HG03378 (cell line): ENCODE measurements at regions not wholly inside any gene's neighbourhood (a gene's known extent, or its start where the extent isn't known, plus 50 kb on each side); places are given as distances from the start of the nearest gene placed in this dataset.
A peak's percentile ranks its signal among the peaks of the same experiment; 100 is the strongest.
"Not testable (repeated sequence)": the region's sequence is repeated elsewhere in the genome, so short reads cannot be mapped to it uniquely, and the experiment has no call there.

Experiments
- ATAC-seq: cut with Tn5 transposase; IDR thresholded peaks from one replicate; pipeline ENCODE4 v1.9.1; 2021; ENCODE audit warnings: mild to moderate bottlenecking, moderate library complexity; ENCODE audit not compliant: unreplicated experiment

- ATAC-seq, result not testable (repeated sequence)
Measured at GRCh38 chr9:7484014-7484413, 315.6 kb downstream of the DMAC1 start.

- no peak for ATAC-seq
Measured at GRCh38 chr9:7481570-7481969, 318.0 kb downstream of the DMAC1 start.

DNA sequence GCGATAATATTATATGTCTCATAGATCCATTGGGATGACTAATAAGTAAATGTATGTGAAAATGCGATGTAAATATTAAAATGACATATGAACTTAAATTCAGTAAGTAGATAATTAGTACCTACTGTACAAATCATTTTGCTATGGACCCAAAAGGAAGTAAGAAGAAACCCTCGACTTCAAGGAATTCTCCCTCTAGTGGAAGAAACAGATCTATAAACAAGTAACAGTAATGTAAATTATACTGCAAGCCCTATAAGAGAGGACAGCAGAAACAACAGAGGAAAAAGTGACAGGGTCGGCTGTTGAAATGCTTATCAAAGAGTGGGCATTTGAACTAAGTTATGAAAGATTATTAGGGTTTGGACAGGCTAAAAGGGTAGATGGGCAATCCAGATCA is 320.3 kb downstream of the DMAC1 start:
- no peak for ATAC-seq

- no peak for ATAC-seq
Measured at GRCh38 chr9:7478646-7479045, 320.9 kb downstream of the DMAC1 start.

GRCh38 chr9:7467186-7467585 is 332.4 kb downstream of the DMAC1 start:
- ATAC-seq, result no peak

- ATAC-seq, result no peak
Measured at GRCh38 chr9:7461791-7462190, 337.8 kb downstream of the DMAC1 start.

DNA sequence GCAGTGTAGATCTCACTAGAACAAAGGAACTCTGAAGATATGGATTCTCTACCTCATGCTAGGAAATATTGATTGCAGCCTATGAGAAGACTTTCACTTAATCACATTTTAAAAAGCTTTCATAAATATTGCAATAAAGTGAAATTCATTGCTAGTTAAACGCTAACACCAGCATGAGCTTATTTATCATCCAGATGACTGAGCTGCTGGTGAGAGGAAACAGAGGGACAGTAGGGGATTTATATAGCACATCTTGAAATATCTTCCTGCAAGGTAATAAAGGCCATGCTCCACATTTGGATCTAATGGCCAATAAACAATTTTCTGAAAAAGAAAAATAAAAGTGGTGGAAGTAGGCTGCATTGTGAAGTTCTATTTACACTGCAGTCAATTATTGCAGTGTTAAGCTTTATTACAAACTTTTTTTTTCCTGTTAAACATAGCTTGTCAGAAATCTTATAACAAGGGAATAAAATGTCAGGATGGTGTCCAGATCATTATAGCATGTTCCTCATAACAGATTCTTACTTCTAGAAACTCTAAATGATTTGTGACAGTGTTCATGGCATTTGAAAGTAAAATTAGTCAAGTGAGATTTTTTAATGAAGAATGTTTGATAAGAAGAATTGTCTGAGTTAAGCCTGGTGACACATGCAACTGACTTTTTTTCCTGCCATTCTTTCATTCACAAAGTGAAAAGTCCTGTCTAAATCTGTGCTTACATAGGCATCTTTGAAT is 342.6 kb downstream of the DMAC1 start:
- no peak for ATAC-seq

DNA sequence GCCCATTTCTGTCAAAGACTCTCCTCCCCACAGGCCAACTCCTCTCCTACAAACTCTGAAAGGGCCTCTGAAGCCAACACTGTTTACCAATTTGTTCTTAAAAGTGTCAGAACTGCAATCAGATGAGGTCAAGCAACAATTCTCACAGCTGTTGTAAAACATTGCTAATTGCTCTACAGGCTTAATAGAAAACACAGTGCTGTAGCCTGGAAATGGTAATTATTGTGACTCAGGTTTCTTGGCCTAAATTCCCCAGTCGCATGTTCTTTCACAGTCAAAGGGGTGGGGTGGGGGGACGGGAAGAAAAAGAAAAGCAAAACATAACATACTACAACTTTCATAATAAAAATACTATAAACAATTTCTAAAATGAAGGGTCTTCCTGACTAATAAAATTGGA is 343.2 kb downstream of the DMAC1 start:
- ATAC-seq, result no peak

GRCh38 chr9:7454624-7455023 is 345.0 kb downstream of the DMAC1 start:
- no peak for ATAC-seq

- no peak for ATAC-seq
Measured at GRCh38 chr9:7452378-7452777, 347.2 kb downstream of the DMAC1 start.

DNA sequence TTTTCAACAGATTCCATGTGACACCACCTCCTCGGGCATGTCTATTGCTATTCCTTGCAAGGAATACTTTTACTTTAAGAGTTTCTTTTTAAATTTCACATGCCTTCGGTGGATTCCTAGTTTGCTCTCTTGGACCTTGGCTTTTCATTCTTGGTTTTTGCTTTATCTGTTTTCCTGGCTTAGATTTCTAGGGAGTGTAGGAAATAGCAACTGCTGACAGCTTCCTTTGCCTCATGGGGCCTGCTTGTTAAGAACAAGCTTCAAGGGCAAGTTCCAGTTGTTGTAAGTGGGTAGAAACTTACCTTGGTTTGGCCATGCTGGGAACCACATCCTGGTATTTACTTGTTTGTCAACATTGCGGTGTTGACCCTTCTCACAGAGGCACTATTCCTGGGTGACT is 348.5 kb downstream of the DMAC1 start:
- ATAC-seq, result no peak

GRCh38 chr9:7443541-7443940 is 356.0 kb downstream of the DMAC1 start:
- ATAC-seq, result no peak

DNA sequence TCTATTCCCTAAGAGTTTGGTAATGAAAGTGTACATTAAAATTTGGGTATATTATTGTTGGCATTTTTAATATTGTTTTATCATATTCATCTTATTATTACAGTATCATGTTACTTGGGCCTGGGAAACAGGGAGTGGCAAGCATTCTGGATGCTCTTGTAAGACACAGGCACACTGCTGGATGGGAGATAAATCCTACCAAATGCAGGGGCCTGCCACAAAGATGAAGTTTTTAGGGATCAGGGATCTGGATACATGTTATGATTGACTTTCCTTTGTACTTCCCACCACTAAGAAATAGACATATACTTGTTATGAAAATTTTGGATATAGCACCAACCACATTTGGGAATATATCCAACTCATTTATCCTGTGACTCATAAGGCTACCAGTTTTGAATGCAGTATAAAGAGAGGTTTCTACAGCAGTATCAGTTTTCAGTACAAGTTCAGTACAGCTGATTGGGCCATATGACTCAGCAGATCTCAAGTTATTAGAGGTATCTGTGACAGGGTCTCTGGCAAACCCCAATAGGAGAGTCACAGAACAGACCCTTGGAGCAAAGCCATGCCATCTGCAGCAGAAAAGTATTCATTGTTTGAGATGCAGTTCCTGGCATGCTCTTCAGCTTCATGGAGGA is 360.1 kb downstream of the DMAC1 start:
- ATAC-seq, result no peak

DNA sequence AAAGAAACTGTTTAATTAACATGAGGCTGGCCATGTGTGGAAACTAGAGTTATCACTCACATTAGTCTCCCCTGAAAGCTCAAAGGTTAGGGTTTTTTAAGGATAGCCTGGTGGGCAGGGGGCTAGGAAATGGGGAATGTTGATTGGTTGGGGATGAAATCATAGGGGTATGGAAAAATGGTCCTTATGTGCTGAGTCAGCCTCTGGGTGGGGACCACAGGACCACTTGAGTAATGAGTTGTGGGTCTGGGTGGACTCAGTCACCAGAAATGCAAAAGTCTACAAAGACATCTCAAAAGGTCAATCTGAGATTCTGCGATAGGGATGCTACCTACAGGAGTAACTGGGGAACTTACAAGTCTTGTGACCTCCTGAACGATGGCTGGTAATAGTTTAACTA is 362.8 kb downstream of the DMAC1 start:
- no peak for ATAC-seq

- ATAC-seq, result no peak
Measured at GRCh38 chr9:7433508-7434292, 365.9 kb downstream of the DMAC1 start.

DNA sequence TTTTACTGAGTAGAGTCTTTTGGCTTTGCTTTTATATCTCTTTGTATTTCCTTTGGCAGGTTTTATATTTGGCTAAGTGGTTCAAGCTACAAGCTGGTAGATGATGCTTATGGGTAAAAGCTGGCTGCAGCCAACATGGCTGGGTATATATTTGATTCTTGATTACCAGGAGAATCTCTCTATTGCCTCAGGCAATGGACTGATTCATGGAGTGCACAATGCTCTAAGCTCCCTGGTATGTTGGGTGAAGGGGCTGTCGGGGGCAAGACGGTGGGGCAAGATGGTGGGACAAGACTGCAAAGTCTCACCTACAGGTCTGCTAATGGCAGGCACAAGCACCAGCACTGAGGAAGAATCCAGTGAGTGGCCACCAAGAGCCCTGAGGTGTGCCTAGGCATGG is 366.6 kb downstream of the DMAC1 start:
- ATAC-seq, result no peak

- not testable (repeated sequence) for ATAC-seq
Measured at GRCh38 chr9:7417397-7417796, 382.2 kb downstream of the DMAC1 start.

DNA sequence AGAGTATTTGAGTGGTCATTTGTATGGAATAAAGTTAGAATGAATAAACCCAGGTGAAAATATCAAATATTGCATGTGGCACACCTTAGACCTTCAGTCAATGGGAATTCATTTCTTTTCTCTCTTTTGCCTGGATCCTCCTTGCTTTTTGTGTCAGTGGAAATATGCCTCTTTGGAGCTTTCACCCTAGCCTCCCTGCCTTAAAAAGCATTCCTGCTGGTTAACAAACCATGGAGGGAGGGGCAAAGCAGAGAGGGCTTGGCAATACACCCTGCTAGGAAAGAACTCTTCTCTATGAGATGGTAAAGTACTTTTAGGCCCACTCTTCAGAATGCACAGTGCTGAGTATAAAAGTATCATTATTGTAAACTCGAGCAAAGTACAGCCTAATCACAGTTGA is 383.7 kb downstream of the DMAC1 start:
- ATAC-seq, result no peak

DNA sequence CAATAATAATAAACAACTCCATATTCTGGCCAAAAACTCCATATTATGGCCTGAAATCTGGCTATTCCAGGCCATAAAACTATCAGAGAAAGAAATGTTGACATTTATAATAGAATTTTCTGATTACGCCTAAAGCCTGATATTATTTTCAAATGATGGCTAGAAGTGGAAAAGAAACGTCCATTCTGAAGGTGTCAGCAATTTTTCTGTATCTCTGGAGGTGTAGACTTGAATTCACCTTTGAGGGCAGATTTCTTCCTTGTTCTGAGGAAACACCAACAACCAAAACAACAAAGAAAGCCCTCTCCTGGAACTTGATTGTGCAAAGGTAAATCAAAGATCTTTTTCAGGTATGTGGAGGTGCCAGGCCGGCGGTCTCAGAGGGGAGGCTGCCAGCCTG is 390.7 kb downstream of the DMAC1 start:
- ATAC-seq, result no peak

GRCh38 chr9:7407246-7407645 is 392.3 kb downstream of the DMAC1 start:
- ATAC-seq, result no peak

DNA sequence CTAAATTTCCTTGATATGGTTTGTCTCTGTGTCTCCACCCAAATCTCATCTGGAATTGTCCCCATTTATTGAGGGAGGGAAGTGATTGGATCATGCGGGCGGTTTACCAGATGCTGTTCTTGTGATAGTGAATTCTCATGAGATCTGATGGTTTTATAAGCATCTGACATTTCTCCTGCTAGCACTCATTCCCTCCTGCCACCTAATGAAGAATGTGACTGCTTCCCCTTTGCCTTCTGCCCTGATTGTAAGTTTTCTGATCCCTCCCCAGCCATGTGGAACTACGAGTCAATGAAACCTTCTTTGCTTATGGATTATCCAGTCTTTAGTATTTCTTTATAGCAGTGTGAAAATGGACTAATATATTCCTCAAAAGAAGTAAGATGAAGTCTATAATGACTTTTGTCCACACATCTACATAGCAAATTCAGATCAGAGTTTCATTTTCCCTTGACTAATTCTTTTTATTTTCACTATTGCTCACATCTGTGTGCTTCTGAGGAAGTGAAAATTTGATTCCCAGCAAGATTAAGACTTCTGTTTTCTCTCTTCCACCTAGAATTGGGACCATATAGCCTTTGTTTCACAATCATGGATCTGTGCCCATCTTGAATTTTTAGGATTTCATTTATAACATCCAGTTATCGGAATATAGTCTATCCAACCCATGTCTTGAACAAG is 393.5 kb downstream of the DMAC1 start:
- peak; percentile 87 for ATAC-seq
